ENCODE measurements at regions not wholly inside any gene's neighbourhood (a gene's known extent, or its start where the extent isn't known, plus 50 kb on each side); places are given as distances from the start of the nearest gene placed in this dataset.
"Not testable (repeated sequence)": the region's sequence is repeated elsewhere in the genome, so short reads cannot be mapped to it uniquely, and the experiment has no call there.

DNA sequence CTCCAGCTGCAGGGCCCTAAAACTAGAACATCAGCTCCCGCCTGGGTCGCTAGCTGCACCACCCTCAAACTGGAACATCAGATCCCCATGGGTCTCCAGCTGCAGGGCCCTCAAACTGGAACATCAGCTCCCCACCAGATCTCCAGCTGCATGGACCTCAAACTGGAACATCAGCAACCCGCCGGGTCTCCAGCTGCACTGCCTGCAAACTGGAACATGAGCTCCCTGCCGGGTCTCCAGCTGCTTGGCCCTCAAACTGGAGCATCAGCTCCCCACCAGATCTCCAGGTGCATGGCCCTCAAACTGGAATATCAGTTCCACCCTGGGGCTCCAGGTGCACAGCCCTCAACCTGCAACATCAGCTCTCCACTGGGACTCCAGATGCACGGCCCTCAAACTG, 82.7 kb downstream of the TFRC start:
- TF ChIP-seq, protein P1, sequence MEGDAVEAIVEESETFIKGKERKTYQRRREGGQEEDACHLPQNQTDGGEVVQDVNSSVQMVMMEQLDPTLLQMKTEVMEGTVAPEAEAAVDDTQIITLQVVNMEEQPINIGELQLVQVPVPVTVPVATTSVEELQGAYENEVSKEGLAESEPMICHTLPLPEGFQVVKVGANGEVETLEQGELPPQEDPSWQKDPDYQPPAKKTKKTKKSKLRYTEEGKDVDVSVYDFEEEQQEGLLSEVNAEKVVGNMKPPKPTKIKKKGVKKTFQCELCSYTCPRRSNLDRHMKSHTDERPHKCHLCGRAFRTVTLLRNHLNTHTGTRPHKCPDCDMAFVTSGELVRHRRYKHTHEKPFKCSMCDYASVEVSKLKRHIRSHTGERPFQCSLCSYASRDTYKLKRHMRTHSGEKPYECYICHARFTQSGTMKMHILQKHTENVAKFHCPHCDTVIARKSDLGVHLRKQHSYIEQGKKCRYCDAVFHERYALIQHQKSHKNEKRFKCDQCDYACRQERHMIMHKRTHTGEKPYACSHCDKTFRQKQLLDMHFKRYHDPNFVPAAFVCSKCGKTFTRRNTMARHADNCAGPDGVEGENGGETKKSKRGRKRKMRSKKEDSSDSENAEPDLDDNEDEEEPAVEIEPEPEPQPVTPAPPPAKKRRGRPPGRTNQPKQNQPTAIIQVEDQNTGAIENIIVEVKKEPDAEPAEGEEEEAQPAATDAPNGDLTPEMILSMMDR (IDR thresholded peaks at IDR 0.05; ENCODE audit: insufficient read depth, low read depth, low read length), result not testable (repeated sequence)
- TF ChIP-seq EZH2 (IDR thresholded peaks at IDR 0.05; ENCODE audit: insufficient read depth, low read length), result not testable (repeated sequence)

Measured in astrocyte (in vitro differentiated cells and primary cell).